ENCODE measurements at regions not wholly inside any gene's neighbourhood (a gene's known extent, or its start where the extent isn't known, plus 50 kb on each side); places are given as distances from the start of the nearest gene placed in this dataset.

GRCh38 chr15:91670108-91670507, 183.4 kb upstream of the SLCO3A1 start:
- no peak for TF ChIP-seq YY1 (IDR thresholded peaks at IDR 0.05)
- TF ChIP-seq, protein P1, sequence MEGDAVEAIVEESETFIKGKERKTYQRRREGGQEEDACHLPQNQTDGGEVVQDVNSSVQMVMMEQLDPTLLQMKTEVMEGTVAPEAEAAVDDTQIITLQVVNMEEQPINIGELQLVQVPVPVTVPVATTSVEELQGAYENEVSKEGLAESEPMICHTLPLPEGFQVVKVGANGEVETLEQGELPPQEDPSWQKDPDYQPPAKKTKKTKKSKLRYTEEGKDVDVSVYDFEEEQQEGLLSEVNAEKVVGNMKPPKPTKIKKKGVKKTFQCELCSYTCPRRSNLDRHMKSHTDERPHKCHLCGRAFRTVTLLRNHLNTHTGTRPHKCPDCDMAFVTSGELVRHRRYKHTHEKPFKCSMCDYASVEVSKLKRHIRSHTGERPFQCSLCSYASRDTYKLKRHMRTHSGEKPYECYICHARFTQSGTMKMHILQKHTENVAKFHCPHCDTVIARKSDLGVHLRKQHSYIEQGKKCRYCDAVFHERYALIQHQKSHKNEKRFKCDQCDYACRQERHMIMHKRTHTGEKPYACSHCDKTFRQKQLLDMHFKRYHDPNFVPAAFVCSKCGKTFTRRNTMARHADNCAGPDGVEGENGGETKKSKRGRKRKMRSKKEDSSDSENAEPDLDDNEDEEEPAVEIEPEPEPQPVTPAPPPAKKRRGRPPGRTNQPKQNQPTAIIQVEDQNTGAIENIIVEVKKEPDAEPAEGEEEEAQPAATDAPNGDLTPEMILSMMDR (IDR thresholded peaks at IDR 0.05; ENCODE audit: low read depth, low read length, missing input control): no peak
